A673 (cell line): ENCODE measurements at regions not wholly inside any gene's neighbourhood (a gene's known extent, or its start where the extent isn't known, plus 50 kb on each side); places are given as distances from the start of the nearest gene placed in this dataset.

Experiments
- BruUV-seq: library from RNA; stranded (reverse); fragments of 400-500 nt; replicated peaks from 2 replicates; lab custom pipeline; 2021; lab: Mats Ljungman, UMichigan
- CTCF ChIA-PET: fragments of 300-600 bp; sonication (Branson Sonifier 250); formaldehyde crosslinking; loops from one replicate; lab custom pipeline; 2022; ENCODE audit warnings: antibody characterized with exemption; lab: Charles Lee
- POLR2A ChIA-PET: fragments of 300-600 bp; sonication (Branson Sonifier 250); formaldehyde crosslinking; loops from one replicate; lab custom pipeline; 2022; ENCODE audit warnings: antibody characterized with exemption; ENCODE audit not compliant: low non-redundant PET; lab: Charles Lee
- DNase-seq: peaks from one replicate; pipeline ENCODE4 v3.0.0-alpha.2; 2015; ENCODE audit warnings: low spot score
- H3K27ac ChIP-seq: fragments of 200-600 bp; sonication (generic); 2 replicates; pipeline ENCODE4 v1.5.1; 2016; ENCODE audit warnings: mixed run types, low read depth, mild to moderate bottlenecking, mixed read lengths, antibody characterized with exemption, low read length; ENCODE audit not compliant: poor library complexity, severe bottlenecking
- H3K27me3 ChIP-seq: fragments of 200-600 bp; sonication (generic); replicated peaks from 2 replicates; pipeline ENCODE4 v1.6.1; 2017; ENCODE audit warnings: mixed run types, low read depth, mild to moderate bottlenecking, mixed read lengths, antibody characterized with exemption, low read length; ENCODE audit not compliant: insufficient read depth, poor library complexity
- H3K36me3 ChIP-seq: fragments of 200-600 bp; sonication (generic); 2 replicates; pipeline ENCODE4 v1.6.1; 2016; ENCODE audit warnings: mixed run types, mild to moderate bottlenecking, mixed read lengths, antibody characterized with exemption, low read length; ENCODE audit not compliant: insufficient read depth, poor library complexity, severe bottlenecking
- H3K4me1 ChIP-seq: fragments of 200-600 bp; sonication (generic); 2 replicates; pipeline ENCODE4 v1.6.1; 2017; ENCODE audit warnings: mixed run types, mild to moderate bottlenecking, mixed read lengths, antibody characterized with exemption, low read length; ENCODE audit not compliant: insufficient read depth, poor library complexity, severe bottlenecking
- H3K4me3 ChIP-seq: fragments of 200-600 bp; sonication (generic); 2 replicates; pipeline ENCODE4 v1.5.1; 2016; ENCODE audit warnings: low read depth, mixed run types, mild to moderate bottlenecking, mixed read lengths, low read length; ENCODE audit not compliant: poor library complexity, severe bottlenecking
- H3K9me3 ChIP-seq: fragments of 200-600 bp; sonication (generic); 2 replicates; pipeline ENCODE4 v1.6.1; 2016; ENCODE audit warnings: mixed run types, low read depth, mild to moderate bottlenecking, mixed read lengths, antibody characterized with exemption, low read length; ENCODE audit not compliant: poor library complexity, severe bottlenecking
- CTCF ChIP-seq: fragments of 300-800, 200-600 bp; sonication (generic); conservative IDR thresholded peaks from 2 replicates; pipeline ENCODE4 v1.5.1; 2017; ENCODE audit warnings: low read depth, mild to moderate bottlenecking, antibody characterized with exemption, low read length, moderate library complexity, mixed read lengths
- EZH2 ChIP-seq: fragments of 200-600 bp; sonication (generic); IDR thresholded peaks from 2 replicates; pipeline ENCODE4 v1.6.1; 2017; ENCODE audit warnings: borderline replicate concordance, low read depth, mild to moderate bottlenecking, mixed read lengths, antibody characterized with exemption, low read length; ENCODE audit not compliant: poor library complexity, severe bottlenecking
- intact Hi-C: fragments of 100-400 bp; cut with micrococcal nuclease; formaldehyde crosslinking; loops from one replicate; pipeline ENCODE4 v1.10.0; 2022; ENCODE audit not compliant: unreplicated experiment

DNA sequence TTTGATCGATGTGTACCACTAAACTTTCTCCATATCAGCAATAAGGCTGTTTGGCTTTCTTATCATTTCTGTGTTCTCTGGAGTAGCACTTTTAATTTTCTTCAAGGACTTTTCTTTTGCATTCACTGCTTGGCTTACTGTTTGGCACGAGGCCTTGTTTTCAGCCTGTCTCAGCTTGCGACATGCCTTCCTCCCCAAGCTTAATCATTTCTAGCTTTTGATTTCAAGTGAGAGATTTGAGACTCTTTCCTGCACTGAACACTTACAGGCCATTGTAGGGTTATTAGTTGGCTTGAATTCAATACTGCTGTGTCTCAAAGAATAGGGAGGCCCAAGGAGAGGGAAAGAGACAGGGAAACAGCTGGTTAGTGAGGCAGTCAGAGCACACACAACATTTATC lies 120.6 kb upstream of the KCND3 start:
- CTCF ChIA-PET = no interaction called here

DNA sequence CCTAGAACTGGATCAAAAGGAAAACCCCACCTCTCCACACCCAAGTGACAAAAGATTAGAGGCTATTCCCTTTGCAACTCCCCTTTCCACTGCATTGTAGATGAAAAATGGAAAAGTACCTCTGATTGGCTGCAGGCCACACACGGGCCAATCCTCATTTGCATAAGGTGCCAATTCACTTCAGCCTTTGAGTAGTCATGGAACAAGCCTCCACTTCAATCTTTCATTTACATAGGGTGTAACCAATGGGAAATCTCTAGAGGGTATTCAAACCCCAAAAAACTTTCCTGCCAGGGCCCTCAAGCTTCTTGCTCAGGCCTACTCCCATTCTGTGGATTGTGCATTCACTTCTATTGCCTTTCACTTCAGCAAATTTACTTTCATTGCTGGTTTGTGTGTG lies 122.3 kb upstream of the KCND3 start:
- intact Hi-C loops = no loop called here
- BruUV-seq = no TSS peak
- DNase-seq = no peak
- H3K36me3 ChIP-seq = no peaks in the 10 kb centered on the region
- POLR2A ChIA-PET = no interaction called here
- H3K4me1 ChIP-seq = no peaks in the 10 kb centered on the region
- H3K27me3 ChIP-seq = peaks cover 3% of the 10 kb centered on the region
- no peaks in the 10 kb centered on the region for H3K9me3 ChIP-seq
- TF ChIP-seq EZH2 (no peak), CTCF (no peak)
- H3K27ac ChIP-seq = no peak overlapping the region
- no peak overlapping the region for H3K4me3 ChIP-seq
- CTCF ChIA-PET = no interaction called here

More for the DNA sequence above, 120.6 kb upstream of the KCND3 start:
- Histone ChIP-seq H3K4me3 (no peak overlapping the region), H3K27ac (no peak overlapping the region), H3K27me3 (no peaks in the 10 kb centered on the region), H3K4me1 (no peaks in the 10 kb centered on the region), H3K36me3 (no peaks in the 10 kb centered on the region), H3K9me3 (no peaks in the 10 kb centered on the region)
- no TSS peak for BruUV-seq
- DNase-seq = no peak
- POLR2A ChIA-PET = no interaction called here
- intact Hi-C loops = no loop called here
- TF ChIP-seq EZH2 (no peak), CTCF (no peak)

DNA sequence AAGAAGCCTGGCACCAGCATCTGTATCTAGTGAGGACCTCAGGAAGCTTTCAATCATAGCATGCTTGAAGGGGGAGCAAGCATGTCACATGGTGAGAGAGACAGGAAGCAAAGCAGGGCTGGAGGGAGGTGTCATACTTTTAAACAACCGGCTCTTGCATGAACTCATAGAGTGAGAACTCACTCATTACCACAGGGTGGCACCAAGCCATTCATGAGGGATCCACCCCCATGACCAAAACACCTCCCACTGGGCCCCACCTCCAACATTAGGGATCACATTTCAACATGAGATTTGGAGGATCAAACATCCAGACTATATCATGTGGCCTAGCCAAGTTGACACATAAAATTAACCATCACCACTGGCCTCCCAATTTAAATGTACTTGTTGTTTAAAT lies 125.1 kb upstream of the KCND3 start:
- H3K9me3 ChIP-seq = no peaks in the 10 kb centered on the region
- intact Hi-C loops = no loop called here
- no peak overlapping the region for H3K4me3 ChIP-seq
- peak; percentile 28 for DNase-seq
- no peak overlapping the region for H3K27ac ChIP-seq
- H3K4me1 ChIP-seq = no peaks in the 10 kb centered on the region
- H3K36me3 ChIP-seq = no peaks in the 10 kb centered on the region
- TF ChIP-seq EZH2 (no peak), CTCF (no peak)
- BruUV-seq = no TSS peak
- CTCF ChIA-PET = no interaction called here
- peaks cover 9% of the 10 kb centered on the region for H3K27me3 ChIP-seq
- POLR2A ChIA-PET = no interaction called here
